Breast epithelium (tissue), 4 donors: ENCODE measurements at regions not wholly inside any gene's neighbourhood (a gene's known extent, or its start where the extent isn't known, plus 50 kb on each side); places are given as distances from the start of the nearest gene placed in this dataset.

Experiments
- DNase-seq, 2 donors: peaks; one replicate each; pipeline ENCODE4 v3.0.0-alpha.2; 2019; ENCODE audit warnings: low spot score in 2 of 2
- H3K27ac ChIP-seq, 2 donors: fragments of 200-600 bp; sonication (generic) in 1 of 2; one replicate each; pipeline ENCODE4 v1.5.1; 2016 to 2019; ENCODE audit warnings: mild to moderate bottlenecking in 1 of 2
- H3K27me3 ChIP-seq, 2 donors: fragments of 200-600 bp; sonication (generic) in 1 of 2; one replicate each; pipeline versions ENCODE4 v1.5.1 to v1.6.0; 2017 to 2019; ENCODE audit warnings: control low read depth in 1 of 2, mild to moderate bottlenecking in 1 of 2
- H3K36me3 ChIP-seq: fragments of 200-600 bp; one replicate; pipeline ENCODE4 v1.5.1; 2019
- H3K4me1 ChIP-seq, 2 donors: fragments of 200-600 bp; sonication (generic); one replicate each; pipeline ENCODE4 v1.5.1; 2016 to 2019; ENCODE audit warnings: control low read depth in 1 of 2
- H3K4me3 ChIP-seq, 3 donors: fragments of 200-600 bp; sonication (generic); 1 replicate in 2 of 3; 2 replicates in 1 of 3; pipeline ENCODE4 v1.5.1; 2016 to 2019; ENCODE audit warnings: mild to moderate bottlenecking in 3 of 3, moderate library complexity in 2 of 3
- H3K9me3 ChIP-seq, 2 donors: fragments of 200-600 bp; sonication (generic) in 1 of 2; one replicate each; pipeline ENCODE4 v1.5.1; 2016 to 2019; ENCODE audit warnings: control low read depth in 1 of 2
- POLR2A ChIP-seq: fragments of 450-650 bp; IDR thresholded peaks from one replicate; pipeline ENCODE4 v1.6.1; 2016; ENCODE audit warnings: antibody characterized with exemption, mild to moderate bottlenecking, moderate library complexity
- POLR2AphosphoS5 ChIP-seq, 3 donors: sonication (generic); formaldehyde crosslinking; IDR thresholded peaks; one replicate each; pipeline ENCODE4 v1.6.1; 2017; ENCODE audit warnings: antibody characterized with exemption in 3 of 3
- intact Hi-C: fragments of 100-400 bp; cut with DNase I; formaldehyde crosslinking; loops from one replicate; pipeline ENCODE4 v1.15.1; 2023; ENCODE audit warnings: low total_unique reads
- TF ChIP-seq, protein P1 (sequence below), 3 donors: fragments of 450-650 bp; IDR thresholded peaks; one replicate each; pipeline ENCODE4 v1.5.1; 2016 to 2017; ENCODE audit warnings: antibody characterized with exemption in 3 of 3, mild to moderate bottlenecking in 3 of 3, moderate library complexity in 3 of 3

DNA sequence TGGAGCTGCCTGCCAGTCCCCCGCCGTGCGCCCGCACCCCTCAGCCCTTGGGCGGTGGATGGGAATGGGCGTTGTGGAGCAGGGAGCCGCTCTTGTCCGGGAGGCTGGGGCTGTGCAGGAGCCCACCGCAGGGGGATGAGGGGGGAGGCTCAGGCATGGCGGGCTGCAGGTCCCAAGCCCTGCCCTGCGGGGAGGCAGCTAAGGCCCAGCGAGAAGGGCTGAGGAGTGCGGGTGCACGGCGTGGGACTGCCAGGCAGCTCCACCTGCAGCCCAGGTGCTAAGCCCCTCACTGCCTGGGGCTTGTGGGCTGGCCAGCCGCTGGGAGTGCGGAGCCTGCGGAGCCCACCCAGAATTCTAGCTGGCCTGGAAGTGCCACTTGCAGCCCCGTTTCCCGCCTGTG is 991.7 kb upstream of the ARRDC3 start:
- Histone ChIP-seq H3K36me3 (no peaks in the 10 kb centered on the region), H3K27me3 (no peaks in the 10 kb centered on the region), H3K4me3 (no peak overlapping the region), H3K27ac (no peak overlapping the region), H3K4me1 (no peaks in the 10 kb centered on the region), H3K9me3 (peaks cover 5 to 10% of the 10 kb centered on the region in 2 donors)
- no peak for DNase-seq
- intact Hi-C loops: no loop called here
- TF ChIP-seq, protein P1, sequence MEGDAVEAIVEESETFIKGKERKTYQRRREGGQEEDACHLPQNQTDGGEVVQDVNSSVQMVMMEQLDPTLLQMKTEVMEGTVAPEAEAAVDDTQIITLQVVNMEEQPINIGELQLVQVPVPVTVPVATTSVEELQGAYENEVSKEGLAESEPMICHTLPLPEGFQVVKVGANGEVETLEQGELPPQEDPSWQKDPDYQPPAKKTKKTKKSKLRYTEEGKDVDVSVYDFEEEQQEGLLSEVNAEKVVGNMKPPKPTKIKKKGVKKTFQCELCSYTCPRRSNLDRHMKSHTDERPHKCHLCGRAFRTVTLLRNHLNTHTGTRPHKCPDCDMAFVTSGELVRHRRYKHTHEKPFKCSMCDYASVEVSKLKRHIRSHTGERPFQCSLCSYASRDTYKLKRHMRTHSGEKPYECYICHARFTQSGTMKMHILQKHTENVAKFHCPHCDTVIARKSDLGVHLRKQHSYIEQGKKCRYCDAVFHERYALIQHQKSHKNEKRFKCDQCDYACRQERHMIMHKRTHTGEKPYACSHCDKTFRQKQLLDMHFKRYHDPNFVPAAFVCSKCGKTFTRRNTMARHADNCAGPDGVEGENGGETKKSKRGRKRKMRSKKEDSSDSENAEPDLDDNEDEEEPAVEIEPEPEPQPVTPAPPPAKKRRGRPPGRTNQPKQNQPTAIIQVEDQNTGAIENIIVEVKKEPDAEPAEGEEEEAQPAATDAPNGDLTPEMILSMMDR (IDR thresholded peaks at IDR 0.05): no peak
- no peak for TF ChIP-seq POLR2AphosphoS5 (IDR thresholded peaks at IDR 0.05)
- no peak for TF ChIP-seq POLR2A

- DNase-seq: no peak
- no peak overlapping the region for H3K4me3 ChIP-seq
- TF ChIP-seq POLR2A (no peak), POLR2AphosphoS5 (IDR thresholded peaks at IDR 0.05) (no peak)
- TF ChIP-seq, protein P1 (IDR thresholded peaks at IDR 0.05): no peak
- no peaks in the 10 kb centered on the region for H3K4me1 ChIP-seq
- H3K9me3 ChIP-seq: peaks cover 5 to 21% of the 10 kb centered on the region in 2 donors
- no peak overlapping the region for H3K27ac ChIP-seq
- H3K27me3 ChIP-seq: no peaks in the 10 kb centered on the region
- H3K36me3 ChIP-seq: no peaks in the 10 kb centered on the region
- intact Hi-C loops: no loop called here
Measured at GRCh38 chr5:92372766-92373165, 989.6 kb upstream of the ARRDC3 start.

DNA sequence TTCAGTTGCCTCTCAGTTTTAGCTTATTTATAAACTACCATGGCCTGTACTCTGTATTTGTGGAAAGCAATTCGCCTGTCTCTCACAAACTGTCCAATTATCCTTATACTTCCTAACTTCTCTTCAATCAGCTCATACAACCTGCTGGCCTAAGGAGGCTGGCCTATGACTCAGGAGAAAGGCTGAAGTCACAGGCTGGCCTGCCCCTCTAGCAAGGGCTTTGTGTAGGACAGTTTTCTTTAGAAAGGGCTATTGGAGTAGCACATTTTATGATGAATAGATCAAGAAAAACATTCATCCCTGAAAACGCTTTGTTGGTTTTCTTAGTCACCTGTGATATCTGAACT is 988.7 kb upstream of the ARRDC3 start:
- H3K9me3 ChIP-seq: peaks cover 5 to 21% of the 10 kb centered on the region in 2 donors
- H3K27me3 ChIP-seq: no peaks in the 10 kb centered on the region
- H3K4me1 ChIP-seq: no peaks in the 10 kb centered on the region
- no peak for DNase-seq
- H3K4me3 ChIP-seq: no peak overlapping the region
- intact Hi-C loops: no loop called here
- no peak overlapping the region for H3K27ac ChIP-seq
- no peaks in the 10 kb centered on the region for H3K36me3 ChIP-seq
- TF ChIP-seq, protein P1 (IDR thresholded peaks at IDR 0.05): no peak
- TF ChIP-seq POLR2AphosphoS5 (IDR thresholded peaks at IDR 0.05): no peak
- no peak for TF ChIP-seq POLR2A

DNA sequence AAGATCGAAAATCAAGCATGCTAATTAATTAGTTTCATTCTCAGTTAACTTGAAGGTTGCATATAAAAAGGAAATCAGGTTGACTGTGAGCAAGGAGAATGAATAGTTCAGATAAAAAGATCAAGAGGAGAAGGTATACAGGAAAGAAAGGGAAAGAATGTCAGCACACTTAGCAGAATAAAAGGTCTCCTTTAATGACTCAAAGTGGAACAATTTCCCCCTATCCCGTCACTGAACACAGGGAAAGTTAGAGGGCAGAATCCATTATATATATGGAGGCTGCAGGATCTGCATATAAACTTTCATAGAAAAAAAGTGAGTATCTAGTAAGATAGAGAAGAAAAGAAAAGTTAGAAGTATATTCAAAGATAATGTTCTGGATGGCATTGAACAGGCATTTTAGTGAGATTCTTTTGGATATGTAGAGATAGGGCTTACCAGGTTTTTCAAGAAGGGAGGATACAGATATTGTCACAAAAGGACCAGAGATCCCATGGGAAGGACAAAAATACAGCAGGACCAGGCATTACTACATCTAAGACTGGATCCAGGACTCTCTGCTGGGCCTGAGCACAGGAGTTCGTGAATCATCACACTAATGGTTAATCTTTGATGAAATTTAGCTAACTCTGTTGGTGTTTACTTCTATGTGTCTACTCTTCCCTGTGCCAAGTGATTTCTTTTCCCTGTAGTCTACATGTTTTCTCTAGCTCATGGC is 988.2 kb upstream of the ARRDC3 start:
- H3K27ac ChIP-seq: no peak overlapping the region
- H3K9me3 ChIP-seq: peaks cover 5 to 21% of the 10 kb centered on the region in 2 donors
- no peaks in the 10 kb centered on the region for H3K36me3 ChIP-seq
- no peaks in the 10 kb centered on the region for H3K27me3 ChIP-seq
- DNase-seq: no peak
- H3K4me1 ChIP-seq: no peaks in the 10 kb centered on the region
- no peak overlapping the region for H3K4me3 ChIP-seq
- intact Hi-C loops: no loop called here
- TF ChIP-seq, protein P1 (IDR thresholded peaks at IDR 0.05): no peak
- no peak for TF ChIP-seq POLR2AphosphoS5 (IDR thresholded peaks at IDR 0.05)

DNA sequence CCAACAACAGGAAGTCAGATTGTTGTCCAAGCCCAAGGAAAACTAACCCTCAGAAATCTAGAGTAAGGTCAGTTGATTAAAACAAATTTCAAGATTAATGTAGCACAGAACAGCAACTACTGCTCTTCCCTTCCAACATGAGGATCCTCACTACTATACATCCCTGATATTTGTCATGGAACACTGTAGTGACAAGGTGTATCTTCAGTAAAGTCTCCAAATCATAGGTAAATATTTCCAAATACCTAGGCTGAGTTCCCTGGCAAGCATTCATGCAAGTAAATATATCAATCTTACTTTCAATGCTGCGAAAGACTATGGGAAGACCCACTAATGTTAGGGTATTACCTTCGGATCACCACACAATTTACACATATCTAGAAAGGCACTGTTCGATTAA is 986.9 kb upstream of the ARRDC3 start:
- intact Hi-C loops: no loop called here
- TF ChIP-seq, protein P1 (IDR thresholded peaks at IDR 0.05): no peak
- TF ChIP-seq POLR2AphosphoS5 (IDR thresholded peaks at IDR 0.05) (no peak), POLR2A (no peak)
- no peaks in the 10 kb centered on the region for H3K27me3 ChIP-seq

More for the DNA sequence above, 986.9 kb upstream of the ARRDC3 start:
- Histone ChIP-seq H3K27ac (no peak overlapping the region), H3K36me3 (no peaks in the 10 kb centered on the region), H3K4me1 (no peaks in the 10 kb centered on the region), H3K9me3 (peaks cover 4 to 17% of the 10 kb centered on the region in 2 donors), H3K4me3 (no peak overlapping the region)
- no peak for DNase-seq
